ENCODE measurements at regions not wholly inside any gene's neighbourhood (a gene's known extent, or its start where the extent isn't known, plus 50 kb on each side); places are given as distances from the start of the nearest gene placed in this dataset.

- TF ChIP-seq IRF3 (IDR thresholded peaks at IDR 0.05; ENCODE audit: low read depth, low read length) (no peak), CTCF (IDR thresholded peaks at IDR 0.05) (no peak), JUND (IDR thresholded peaks at IDR 0.05) (no peak), CHD2 (IDR thresholded peaks at IDR 0.05; ENCODE audit: low read length, partially characterized antibody) (no peak)
Measured at GRCh38 chr10:29828956-29829355, 194.2 kb upstream of the SVIL start (continued).

- H3K4me2 ChIP-seq, result no peak overlapping the region
- no peaks in the 10 kb centered on the region for H3F3A ChIP-seq (replicated peaks; ENCODE audit: insufficient read depth)
- no peaks in the 10 kb centered on the region for H3K9me2 ChIP-seq
- ChIA-PET POLR2A (no interaction called here), CTCF (no interaction called here)
- no peaks in the 10 kb centered on the region for H3K9me3 ChIP-seq
- H3K9ac ChIP-seq, result no peak overlapping the region
- WGBS (ENCODE audit: low lambda C conversion rate), result 85% methylated on average over 4 of the region's 4 CpGs
- H4K20me1 ChIP-seq (ENCODE audit: insufficient read depth), result no peaks in the 10 kb centered on the region
- H3K27me3 ChIP-seq (ENCODE audit: insufficient read depth), result no peaks in the 10 kb centered on the region
- DNase-seq, result peak; percentile 20
- H3K79me2 ChIP-seq (ENCODE audit: insufficient read depth), result no peaks in the 10 kb centered on the region
- TF ChIP-seq GABPA (IDR thresholded peaks at IDR 0.05; ENCODE audit: low read depth), result no peak
- no peak for TF ChIP-seq NFIC (IDR thresholded peaks at IDR 0.05; ENCODE audit: borderline replicate concordance)
- TF ChIP-seq ELF1 (IDR thresholded peaks at IDR 0.05), result no peak
- TF ChIP-seq RCOR1 (IDR thresholded peaks at IDR 0.05; ENCODE audit: low read length), result no peak
- TF ChIP-seq REST (IDR thresholded peaks at IDR 0.05; ENCODE audit: low read depth, low read length), result no peak
- TF ChIP-seq USF2 (IDR thresholded peaks at IDR 0.05; ENCODE audit: borderline replicate concordance, low read depth, low read length), result no peak
- TF ChIP-seq POLR2AphosphoS5 (IDR thresholded peaks at IDR 0.05; ENCODE audit: low read depth, low read length), result no peak
- no peak for TF ChIP-seq MXI1 (IDR thresholded peaks at IDR 0.05; ENCODE audit: low read depth, low read length)
- TF ChIP-seq SMC3 (IDR thresholded peaks at IDR 0.05; ENCODE audit: low read depth, low read length), result no peak
- TF ChIP-seq PBX3 (IDR thresholded peaks at IDR 0.05), result no peak
- TF ChIP-seq EP300 (IDR thresholded peaks at IDR 0.05; ENCODE audit: borderline replicate concordance in 1 of 2, low read depth in 1 of 2, low read length in 1 of 2), result no peak
- TF ChIP-seq ZBTB33 (IDR thresholded peaks at IDR 0.05; ENCODE audit: borderline replicate concordance, low read depth), result no peak
- peaks cover 0 to 3% of the 10 kb centered on the region in 2 experiments; a peak in 1 of 4 replicates for H3K4me1 ChIP-seq (ENCODE audit: control insufficient read depth in 1 of 2, insufficient read depth in 2 of 2, low read depth in 1 of 2, low read length in 1 of 2)
- no peak overlapping the region for H3K27ac ChIP-seq (ENCODE audit: low read depth in 2 of 2, low read length in 1 of 2)
- H2AFZ ChIP-seq (ENCODE audit: low read depth), result no peak overlapping the region
- no peak overlapping the region for H3K4me3 ChIP-seq (ENCODE audit: low read depth in 2 of 2, low read length in 1 of 2)
- H3K36me3 ChIP-seq (replicated peaks in 1 of 2; ENCODE audit: control insufficient read depth in 1 of 2, insufficient read depth in 2 of 2, low read length in 1 of 2), result no peaks in the 10 kb centered on the region
Measured at GRCh38 chr10:29828440-29828894, 193.7 kb upstream of the SVIL start.

All from SK-N-SH (cell line).